ENCODE measurements at regions not wholly inside any gene's neighbourhood (a gene's known extent, or its start where the extent isn't known, plus 50 kb on each side); places are given as distances from the start of the nearest gene placed in this dataset.
"Not testable (repeated sequence)": the region's sequence is repeated elsewhere in the genome, so short reads cannot be mapped to it uniquely, and the experiment has no call there.

DNA sequence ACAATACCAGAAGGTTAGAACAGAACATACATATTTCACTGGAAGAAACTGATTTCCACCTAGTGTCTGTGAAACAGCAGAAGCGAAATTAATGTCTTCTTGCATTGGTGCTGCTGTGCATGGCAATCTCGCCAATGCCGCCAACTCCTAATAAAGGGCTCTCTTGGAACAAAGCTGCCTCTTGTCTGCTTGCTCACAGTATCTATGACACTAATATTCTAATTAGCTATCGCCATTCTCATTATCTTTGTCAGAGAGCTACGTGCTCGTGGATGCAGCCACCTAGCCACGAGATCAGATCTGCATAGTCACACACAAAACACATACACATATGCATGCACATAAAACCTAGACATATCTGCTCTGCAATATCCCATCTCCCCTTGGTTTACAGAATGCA lies 145.9 kb upstream of the OLIG3 start:
- Mint-ChIP-seq H3K36me3 (ENCODE audit: low read depth, unreplicated experiment) (no peaks in the 10 kb centered on the region), H3K4me1 (ENCODE audit: unreplicated experiment) (no peaks in the 10 kb centered on the region)
- DNase-seq (ENCODE audit: low spot score) = no peak

DNA sequence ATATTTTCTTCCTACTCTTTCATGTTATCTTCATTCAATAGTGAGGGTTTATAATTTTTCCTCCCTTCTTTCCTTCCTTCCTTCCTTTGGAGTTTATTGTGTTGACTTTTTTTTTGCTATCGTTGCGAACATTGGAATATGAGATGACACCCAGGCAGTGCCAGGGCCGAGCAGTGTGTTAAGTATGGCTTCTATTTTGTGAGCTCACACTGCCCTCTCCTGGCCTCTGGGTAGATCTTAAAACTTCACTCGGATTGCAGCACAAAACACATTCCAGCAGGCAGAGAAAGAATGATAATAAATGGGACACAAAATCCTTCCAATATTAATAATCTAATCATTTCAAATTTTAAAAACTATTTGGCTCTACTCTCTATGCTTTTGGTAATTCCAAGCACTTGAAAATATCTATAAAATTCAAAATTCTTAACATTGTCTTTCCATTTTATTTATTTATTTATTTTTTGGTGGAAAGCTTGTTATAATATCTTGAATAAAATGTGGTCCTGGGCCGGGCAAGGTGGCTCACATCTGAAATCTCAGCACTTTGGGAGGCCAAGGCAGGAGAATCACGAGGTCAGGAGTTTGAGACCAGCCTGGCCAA lies 147.4 kb upstream of the OLIG3 start:
- no peaks in the 10 kb centered on the region for H3K9me3 Mint-ChIP-seq (ENCODE audit: unreplicated experiment)
- TF ChIP-seq, protein P1, sequence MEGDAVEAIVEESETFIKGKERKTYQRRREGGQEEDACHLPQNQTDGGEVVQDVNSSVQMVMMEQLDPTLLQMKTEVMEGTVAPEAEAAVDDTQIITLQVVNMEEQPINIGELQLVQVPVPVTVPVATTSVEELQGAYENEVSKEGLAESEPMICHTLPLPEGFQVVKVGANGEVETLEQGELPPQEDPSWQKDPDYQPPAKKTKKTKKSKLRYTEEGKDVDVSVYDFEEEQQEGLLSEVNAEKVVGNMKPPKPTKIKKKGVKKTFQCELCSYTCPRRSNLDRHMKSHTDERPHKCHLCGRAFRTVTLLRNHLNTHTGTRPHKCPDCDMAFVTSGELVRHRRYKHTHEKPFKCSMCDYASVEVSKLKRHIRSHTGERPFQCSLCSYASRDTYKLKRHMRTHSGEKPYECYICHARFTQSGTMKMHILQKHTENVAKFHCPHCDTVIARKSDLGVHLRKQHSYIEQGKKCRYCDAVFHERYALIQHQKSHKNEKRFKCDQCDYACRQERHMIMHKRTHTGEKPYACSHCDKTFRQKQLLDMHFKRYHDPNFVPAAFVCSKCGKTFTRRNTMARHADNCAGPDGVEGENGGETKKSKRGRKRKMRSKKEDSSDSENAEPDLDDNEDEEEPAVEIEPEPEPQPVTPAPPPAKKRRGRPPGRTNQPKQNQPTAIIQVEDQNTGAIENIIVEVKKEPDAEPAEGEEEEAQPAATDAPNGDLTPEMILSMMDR (IDR thresholded peaks at IDR 0.05; ENCODE audit: unreplicated experiment) = peak; percentile 51
- H3K36me3 Mint-ChIP-seq (ENCODE audit: low read depth, unreplicated experiment) = no peaks in the 10 kb centered on the region
- H3K27ac Mint-ChIP-seq (ENCODE audit: unreplicated experiment) = no peak overlapping the region
- DNase-seq (ENCODE audit: low spot score) = peak; percentile 64
- no peak overlapping the region for H3K4me3 Mint-ChIP-seq (ENCODE audit: unreplicated experiment)
- peaks cover 1% of the 10 kb centered on the region for H3K27me3 Mint-ChIP-seq (ENCODE audit: unreplicated experiment)
- H3K4me1 Mint-ChIP-seq (ENCODE audit: unreplicated experiment) = no peaks in the 10 kb centered on the region

More for the DNA sequence above, 145.9 kb upstream of the OLIG3 start:
- H3K9me3 Mint-ChIP-seq (ENCODE audit: unreplicated experiment) = no peaks in the 10 kb centered on the region
- no peaks in the 10 kb centered on the region for H3K27me3 Mint-ChIP-seq (ENCODE audit: unreplicated experiment)
- H3K27ac Mint-ChIP-seq (ENCODE audit: unreplicated experiment) = no peak overlapping the region
- TF ChIP-seq, protein P1 (IDR thresholded peaks at IDR 0.05; ENCODE audit: unreplicated experiment) = no peak
- H3K4me3 Mint-ChIP-seq (ENCODE audit: unreplicated experiment) = no peak overlapping the region

DNA sequence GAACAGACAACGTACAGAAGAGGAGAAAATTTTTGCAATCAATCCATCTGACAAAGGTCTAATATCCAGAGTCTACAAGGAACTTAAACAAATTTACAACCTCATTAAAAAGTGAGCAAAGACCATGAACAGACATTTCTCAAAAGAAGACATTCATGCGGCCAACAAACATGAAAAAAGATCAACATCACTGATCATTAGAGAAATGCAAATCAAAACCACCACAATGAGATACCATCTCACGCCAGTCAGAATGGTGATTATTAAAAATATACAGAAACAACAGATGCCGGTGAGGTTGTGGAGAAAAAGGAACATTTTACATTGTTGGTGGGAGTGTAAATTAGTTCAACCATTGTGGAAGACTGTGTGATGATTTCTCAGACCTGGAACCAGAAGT lies 149.0 kb upstream of the OLIG3 start:
- not testable (repeated sequence) for H3K9me3 Mint-ChIP-seq (ENCODE audit: unreplicated experiment); DNase-seq (ENCODE audit: low spot score); H3K27me3 Mint-ChIP-seq (ENCODE audit: unreplicated experiment)

DNA sequence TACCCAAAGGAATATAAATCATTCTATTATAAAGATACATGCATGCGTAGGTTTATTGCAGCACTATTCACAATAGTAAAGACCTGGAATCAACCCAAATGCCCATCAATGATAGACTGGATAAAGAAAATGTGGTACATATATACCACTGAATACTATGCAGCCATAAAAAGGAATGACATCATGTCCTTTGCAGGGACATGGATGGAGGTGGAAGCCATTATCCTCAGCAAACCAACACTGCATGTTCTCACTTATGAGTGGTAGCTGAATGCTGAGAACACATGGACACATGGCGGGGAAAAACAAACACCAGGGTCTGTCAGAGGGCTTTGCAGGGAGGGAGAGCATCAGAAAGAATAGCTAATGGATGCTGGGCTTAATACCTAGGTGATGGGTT lies 149.4 kb upstream of the OLIG3 start:
- not testable (repeated sequence) for H3K36me3 Mint-ChIP-seq (ENCODE audit: low read depth, unreplicated experiment); DNase-seq (ENCODE audit: low spot score); H3K4me1 Mint-ChIP-seq (ENCODE audit: unreplicated experiment); H3K27me3 Mint-ChIP-seq (ENCODE audit: unreplicated experiment); H3K27ac Mint-ChIP-seq (ENCODE audit: unreplicated experiment); H3K9me3 Mint-ChIP-seq (ENCODE audit: unreplicated experiment); H3K4me3 Mint-ChIP-seq (ENCODE audit: unreplicated experiment)

More for the DNA sequence above, 149.0 kb upstream of the OLIG3 start:
- not testable (repeated sequence) for H3K4me3 Mint-ChIP-seq (ENCODE audit: unreplicated experiment); H3K36me3 Mint-ChIP-seq (ENCODE audit: low read depth, unreplicated experiment); H3K4me1 Mint-ChIP-seq (ENCODE audit: unreplicated experiment); H3K27ac Mint-ChIP-seq (ENCODE audit: unreplicated experiment)

DNA sequence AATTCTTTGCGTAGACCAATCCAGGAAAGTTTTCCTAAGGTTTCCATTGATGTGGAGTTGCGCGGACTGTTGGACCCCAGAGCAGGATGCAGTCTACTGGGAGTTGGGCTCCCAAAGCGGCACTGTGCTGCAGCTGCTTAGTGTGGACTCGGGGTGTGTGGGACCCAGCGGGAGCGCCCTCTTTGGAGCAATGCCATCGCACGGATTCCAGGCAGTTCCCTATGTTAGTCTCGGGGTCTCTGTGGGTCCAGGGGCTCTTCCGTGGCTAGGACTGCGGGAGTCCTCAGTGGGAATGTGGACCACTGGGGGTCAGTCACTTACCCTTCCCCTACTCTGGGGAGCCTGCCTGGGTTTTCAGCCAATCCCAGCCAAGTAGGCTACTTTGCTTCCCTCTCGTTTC lies 151.7 kb upstream of the OLIG3 start:
- Mint-ChIP-seq H3K27ac (ENCODE audit: unreplicated experiment) (no peak overlapping the region), H3K27me3 (ENCODE audit: unreplicated experiment) (peaks cover 3% of the 10 kb centered on the region), H3K36me3 (ENCODE audit: low read depth, unreplicated experiment) (no peaks in the 10 kb centered on the region), H3K9me3 (ENCODE audit: unreplicated experiment) (no peaks in the 10 kb centered on the region), H3K4me1 (ENCODE audit: unreplicated experiment) (no peaks in the 10 kb centered on the region), H3K4me3 (ENCODE audit: unreplicated experiment) (no peak overlapping the region)
- TF ChIP-seq, protein P1 (IDR thresholded peaks at IDR 0.05; ENCODE audit: unreplicated experiment) = no peak
- no peak for DNase-seq (ENCODE audit: low spot score)

DNA sequence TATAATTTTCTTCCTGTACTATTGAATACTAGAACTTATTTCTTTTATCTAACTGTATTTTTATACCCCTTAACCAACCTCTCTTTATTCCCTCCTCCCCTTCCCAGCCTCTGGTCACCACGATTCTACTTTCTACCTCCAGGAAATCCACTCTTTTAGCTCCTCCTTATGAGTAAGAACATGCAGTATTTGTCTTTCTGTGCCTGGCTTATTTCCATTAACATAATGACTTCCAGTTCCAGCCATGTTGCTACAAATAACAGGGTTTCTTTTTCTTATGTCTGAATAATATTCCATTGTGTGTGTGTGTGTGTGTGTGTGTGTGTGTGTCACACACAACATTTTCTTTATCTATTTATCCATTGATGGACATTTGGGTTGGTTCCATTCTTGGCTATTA lies 152.3 kb upstream of the OLIG3 start:
- Mint-ChIP-seq H3K4me1 (ENCODE audit: unreplicated experiment) (no peaks in the 10 kb centered on the region), H3K4me3 (ENCODE audit: unreplicated experiment) (no peak overlapping the region), H3K27me3 (ENCODE audit: unreplicated experiment) (peaks cover 3% of the 10 kb centered on the region), H3K9me3 (ENCODE audit: unreplicated experiment) (no peaks in the 10 kb centered on the region), H3K36me3 (ENCODE audit: low read depth, unreplicated experiment) (no peaks in the 10 kb centered on the region), H3K27ac (ENCODE audit: unreplicated experiment) (no peak overlapping the region)
- TF ChIP-seq, protein P1 (IDR thresholded peaks at IDR 0.05; ENCODE audit: unreplicated experiment) = no peak
- no peak for DNase-seq (ENCODE audit: low spot score)

Data from endothelial cell (in vitro differentiated cells).